ENCODE measurements at regions not wholly inside any gene's neighbourhood (a gene's known extent, or its start where the extent isn't known, plus 50 kb on each side); places are given as distances from the start of the nearest gene placed in this dataset.

DNA sequence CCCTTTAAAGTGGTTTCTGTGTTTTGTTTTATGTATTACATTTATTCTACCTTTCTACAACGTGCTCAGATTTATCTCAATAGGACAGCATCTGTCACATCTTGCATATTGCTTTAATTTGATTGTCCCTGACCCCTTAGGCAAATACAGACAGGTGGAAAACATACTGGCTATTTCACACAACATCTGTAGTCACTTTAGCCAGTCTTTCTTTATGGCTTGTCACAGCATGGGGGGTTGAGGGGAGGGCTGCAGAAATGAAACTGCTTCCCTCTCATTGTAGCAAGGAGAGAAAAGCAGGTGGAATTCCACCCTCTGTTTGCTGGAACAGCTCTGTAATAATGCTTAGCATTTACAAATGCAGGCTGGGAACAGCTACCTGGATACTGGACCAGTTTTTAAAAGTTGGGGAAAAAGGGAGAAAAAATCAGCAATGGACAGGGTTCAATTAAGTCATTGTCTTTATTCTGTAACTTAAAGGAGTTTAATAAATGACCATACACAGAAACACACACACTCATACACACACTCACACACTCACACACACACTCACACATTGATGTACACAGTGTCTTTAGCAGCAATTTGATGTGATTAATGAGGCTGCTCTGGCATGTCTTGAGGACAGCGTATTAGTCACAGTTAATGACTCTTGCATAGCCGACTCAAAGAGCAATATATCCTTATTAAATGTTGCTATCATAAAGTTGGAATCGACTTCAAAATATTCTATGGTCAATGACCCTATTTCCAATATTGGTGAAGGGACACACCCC is 283.7 kb upstream of the GBE1 start:
- no peak for ATAC-seq
- no peak overlapping the region for H3K27ac Mint-ChIP-seq

GRCh38 chr3:82038556-82038955 is 277.1 kb upstream of the GBE1 start:
- no peaks in the 10 kb centered on the region for H3K36me3 Mint-ChIP-seq (ENCODE audit: low read depth)
- H3K27ac Mint-ChIP-seq: no peak overlapping the region
- no peak for DNase-seq
- no peaks in the 10 kb centered on the region for H3K27me3 Mint-ChIP-seq
- H3K4me1 Mint-ChIP-seq: no peaks in the 10 kb centered on the region
- H3K9me3 ChIP-seq (ENCODE audit: control insufficient read depth, low read length, poor library complexity, severe bottlenecking): no peaks in the 10 kb centered on the region
- H3K4me3 Mint-ChIP-seq: no peak overlapping the region
- no peak for ATAC-seq

More for the DNA sequence above, 283.7 kb upstream of the GBE1 start:
- Mint-ChIP-seq H3K27me3 (no peaks in the 10 kb centered on the region), H3K4me1 (no peaks in the 10 kb centered on the region), H3K4me3 (no peak overlapping the region), H3K36me3 (ENCODE audit: low read depth) (no peaks in the 10 kb centered on the region)
- no peak for DNase-seq
- no peaks in the 10 kb centered on the region for H3K9me3 ChIP-seq (ENCODE audit: control insufficient read depth, low read length, poor library complexity, severe bottlenecking)

DNA sequence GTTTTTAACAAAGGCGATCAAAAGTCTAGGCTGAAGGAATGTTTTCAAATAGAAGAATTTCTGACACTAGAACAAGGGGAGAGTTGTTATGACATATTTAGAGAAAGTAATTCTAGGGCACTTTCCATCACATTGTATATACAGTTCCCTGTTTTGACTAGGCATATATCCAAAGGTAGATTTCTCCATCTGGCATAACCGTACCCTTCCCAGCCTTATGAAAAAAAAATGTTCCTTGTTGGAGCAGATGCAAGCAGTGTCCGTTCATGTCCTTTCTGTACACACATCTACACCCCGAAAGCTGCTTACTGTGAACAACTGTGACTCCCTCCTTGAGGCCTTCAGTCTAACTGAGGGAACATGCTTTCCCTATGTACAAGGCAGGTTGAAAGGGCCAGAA is 271.7 kb upstream of the GBE1 start:
- Mint-ChIP-seq H3K36me3 (ENCODE audit: low read depth) (no peaks in the 10 kb centered on the region), H3K27me3 (no peaks in the 10 kb centered on the region), H3K27ac (no peak overlapping the region), H3K4me1 (no peaks in the 10 kb centered on the region), H3K4me3 (no peak overlapping the region)
- no peak for DNase-seq
- H3K9me3 ChIP-seq (ENCODE audit: control insufficient read depth, low read length, poor library complexity, severe bottlenecking): no peaks in the 10 kb centered on the region
- no peak for ATAC-seq

GRCh38 chr3:82031596-82031995 is 270.2 kb upstream of the GBE1 start:
- DNase-seq (no peak), ATAC-seq (no peak)
- H3K4me1 Mint-ChIP-seq: no peaks in the 10 kb centered on the region
- H3K27me3 Mint-ChIP-seq: no peaks in the 10 kb centered on the region
- no peaks in the 10 kb centered on the region for H3K36me3 Mint-ChIP-seq (ENCODE audit: low read depth)
- H3K27ac Mint-ChIP-seq: no peak overlapping the region
- no peaks in the 10 kb centered on the region for H3K9me3 ChIP-seq (ENCODE audit: control insufficient read depth, low read length, poor library complexity, severe bottlenecking)
- H3K4me3 Mint-ChIP-seq: no peak overlapping the region

- ATAC-seq (no peak), DNase-seq (no peak)
- H3K27ac Mint-ChIP-seq: no peak overlapping the region
- H3K9me3 ChIP-seq (ENCODE audit: control insufficient read depth, low read length, poor library complexity, severe bottlenecking): no peaks in the 10 kb centered on the region
- H3K36me3 Mint-ChIP-seq (ENCODE audit: low read depth): no peaks in the 10 kb centered on the region
- H3K4me1 Mint-ChIP-seq: no peaks in the 10 kb centered on the region
- H3K27me3 Mint-ChIP-seq: no peaks in the 10 kb centered on the region
- no peak overlapping the region for H3K4me3 Mint-ChIP-seq
Observed at GRCh38 chr3:82030916-82031315, 269.5 kb upstream of the GBE1 start.

- DNase-seq: no peak
- no peaks in the 10 kb centered on the region for H3K27me3 Mint-ChIP-seq
- no peak overlapping the region for H3K27ac Mint-ChIP-seq
- no peaks in the 10 kb centered on the region for H3K4me1 Mint-ChIP-seq
- no peaks in the 10 kb centered on the region for H3K36me3 Mint-ChIP-seq (ENCODE audit: low read depth)
- ATAC-seq: no peak
- no peak overlapping the region for H3K4me3 Mint-ChIP-seq
- no peaks in the 10 kb centered on the region for H3K9me3 ChIP-seq (ENCODE audit: control insufficient read depth, low read length, poor library complexity, severe bottlenecking)
Observed at GRCh38 chr3:82022836-82023235, 261.4 kb upstream of the GBE1 start.

DNA sequence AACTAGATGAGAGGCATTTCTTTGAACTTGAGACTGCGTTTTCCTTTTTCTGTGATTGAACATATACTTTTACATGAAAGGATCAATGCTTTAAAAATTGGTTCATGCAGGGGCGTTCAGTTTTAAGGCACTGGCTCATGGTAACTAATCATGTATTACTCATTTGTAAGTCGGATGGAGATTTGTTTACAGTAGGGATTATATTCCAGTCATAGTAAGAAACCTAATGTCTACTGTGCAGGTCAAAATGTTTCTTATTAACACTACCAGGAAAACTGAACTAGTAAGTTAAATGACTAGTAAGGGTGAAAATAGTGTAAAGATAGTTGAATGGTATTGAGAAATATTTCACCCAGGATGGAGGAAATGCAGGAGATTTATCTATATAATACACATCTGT is 258.8 kb upstream of the GBE1 start:
- ATAC-seq: no peak
- H3K27ac Mint-ChIP-seq: no peak overlapping the region
- H3K4me1 Mint-ChIP-seq: no peaks in the 10 kb centered on the region
- no peaks in the 10 kb centered on the region for H3K9me3 ChIP-seq (ENCODE audit: control insufficient read depth, low read length, poor library complexity, severe bottlenecking)
- H3K27me3 Mint-ChIP-seq: no peaks in the 10 kb centered on the region
- DNase-seq: no peak
- H3K36me3 Mint-ChIP-seq (ENCODE audit: low read depth): no peaks in the 10 kb centered on the region
- no peak overlapping the region for H3K4me3 Mint-ChIP-seq

DNA sequence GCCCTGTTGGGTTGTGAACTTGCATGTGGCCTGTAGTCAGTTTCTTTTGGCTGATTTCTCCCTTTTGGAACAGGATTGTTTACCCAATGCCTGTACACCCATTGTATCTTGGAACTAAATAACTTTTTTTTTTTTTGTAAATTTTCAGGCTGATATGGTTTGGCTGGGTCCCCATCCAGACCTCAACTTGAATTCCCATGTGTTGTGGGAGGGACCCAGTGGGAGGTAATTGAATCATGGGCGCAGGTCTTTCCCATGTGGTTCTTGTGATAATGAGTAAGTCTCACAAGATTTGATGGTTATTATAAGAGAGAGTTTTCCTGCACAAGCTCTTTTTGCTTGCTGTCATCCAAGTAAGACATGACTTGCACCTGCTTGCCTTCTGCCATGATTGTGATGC is 253.8 kb upstream of the GBE1 start:
- Mint-ChIP-seq H3K4me3 (no peak overlapping the region), H3K27me3 (no peaks in the 10 kb centered on the region), H3K4me1 (no peaks in the 10 kb centered on the region), H3K27ac (no peak overlapping the region), H3K36me3 (ENCODE audit: low read depth) (no peaks in the 10 kb centered on the region)
- no peaks in the 10 kb centered on the region for H3K9me3 ChIP-seq (ENCODE audit: control insufficient read depth, low read length, poor library complexity, severe bottlenecking)
- ATAC-seq (no peak), DNase-seq (no peak)

DNA sequence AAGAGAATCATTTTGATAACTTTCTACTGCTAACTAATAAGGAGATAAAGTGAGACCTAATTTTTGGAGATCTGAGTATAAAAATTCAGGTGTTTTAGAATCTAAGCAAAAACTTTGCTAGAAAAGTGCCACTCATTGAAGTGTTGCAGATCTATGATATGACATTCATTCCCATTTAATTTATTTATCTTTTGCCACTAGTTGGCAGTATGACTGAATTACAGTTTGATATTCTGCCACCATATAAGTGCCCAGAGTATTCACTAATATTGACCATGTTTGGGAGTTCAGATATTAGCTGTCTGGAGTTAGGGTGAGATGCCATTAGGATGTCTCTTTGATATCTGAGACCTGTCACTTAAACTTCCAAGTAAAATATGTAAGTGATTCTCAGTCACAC is 251.3 kb upstream of the GBE1 start:
- H3K36me3 Mint-ChIP-seq (ENCODE audit: low read depth): no peaks in the 10 kb centered on the region
- H3K27ac Mint-ChIP-seq: no peak overlapping the region
- ATAC-seq: no peak
- no peak overlapping the region for H3K4me3 Mint-ChIP-seq
- H3K4me1 Mint-ChIP-seq: no peaks in the 10 kb centered on the region
- no peak for DNase-seq
- H3K9me3 ChIP-seq (ENCODE audit: control insufficient read depth, low read length, poor library complexity, severe bottlenecking): no peaks in the 10 kb centered on the region
- no peaks in the 10 kb centered on the region for H3K27me3 Mint-ChIP-seq

- ATAC-seq: no peak
- DNase-seq: no peak
- H3K27me3 Mint-ChIP-seq: no peaks in the 10 kb centered on the region
- no peak overlapping the region for H3K27ac Mint-ChIP-seq
- no peaks in the 10 kb centered on the region for H3K36me3 Mint-ChIP-seq (ENCODE audit: low read depth)
- no peaks in the 10 kb centered on the region for H3K9me3 ChIP-seq (ENCODE audit: control insufficient read depth, low read length, poor library complexity, severe bottlenecking)
- H3K4me1 Mint-ChIP-seq: no peaks in the 10 kb centered on the region
- H3K4me3 Mint-ChIP-seq: no peak overlapping the region
Observed at GRCh38 chr3:82011336-82011735, 249.9 kb upstream of the GBE1 start.

GRCh38 chr3:82005266-82005665 is 243.8 kb upstream of the GBE1 start:
- Mint-ChIP-seq H3K4me3 (no peak overlapping the region), H3K4me1 (no peaks in the 10 kb centered on the region), H3K36me3 (ENCODE audit: low read depth) (no peaks in the 10 kb centered on the region), H3K27me3 (no peaks in the 10 kb centered on the region), H3K27ac (no peak overlapping the region)
- no peak for ATAC-seq
- no peaks in the 10 kb centered on the region for H3K9me3 ChIP-seq (ENCODE audit: control insufficient read depth, low read length, poor library complexity, severe bottlenecking)
- no peak for DNase-seq

- H3K4me1 Mint-ChIP-seq: no peaks in the 10 kb centered on the region
- ATAC-seq (no peak), DNase-seq (no peak)
- H3K9me3 ChIP-seq (ENCODE audit: control insufficient read depth, low read length, poor library complexity, severe bottlenecking): no peaks in the 10 kb centered on the region
- H3K27ac Mint-ChIP-seq: no peak overlapping the region
- no peak overlapping the region for H3K4me3 Mint-ChIP-seq
- H3K27me3 Mint-ChIP-seq: no peaks in the 10 kb centered on the region
- H3K36me3 Mint-ChIP-seq (ENCODE audit: low read depth): no peaks in the 10 kb centered on the region
Observed at GRCh38 chr3:82004266-82004665, 242.8 kb upstream of the GBE1 start.

GRCh38 chr3:82002986-82003642 is 241.7 kb upstream of the GBE1 start:
- no peaks in the 10 kb centered on the region for H3K9me3 ChIP-seq (ENCODE audit: control insufficient read depth, low read length, poor library complexity, severe bottlenecking)
- ATAC-seq (no peak), DNase-seq (no peak)
- Mint-ChIP-seq H3K4me3 (no peak overlapping the region), H3K27me3 (no peaks in the 10 kb centered on the region), H3K36me3 (ENCODE audit: low read depth) (no peaks in the 10 kb centered on the region), H3K27ac (no peak overlapping the region), H3K4me1 (no peaks in the 10 kb centered on the region)

DNA sequence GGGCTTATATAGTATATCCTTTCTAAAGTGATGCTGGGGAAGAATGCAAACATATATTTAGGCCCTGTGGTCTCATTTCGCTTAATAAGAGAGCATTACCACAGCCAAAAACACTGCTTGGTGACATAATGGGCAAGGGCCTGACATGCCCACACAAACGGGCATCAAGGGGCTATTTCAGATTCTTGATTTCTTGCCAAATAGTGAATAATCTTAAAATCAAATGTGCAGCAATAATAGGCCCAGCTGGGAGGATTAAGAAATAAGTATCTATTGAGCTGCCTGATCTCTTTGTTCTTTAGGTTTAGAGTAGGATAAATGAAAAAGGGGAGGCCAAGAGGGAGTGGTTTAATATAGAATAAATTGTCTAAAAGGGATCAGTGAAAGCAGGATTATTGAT is 241.0 kb upstream of the GBE1 start:
- no peak overlapping the region for H3K4me3 Mint-ChIP-seq
- no peaks in the 10 kb centered on the region for H3K36me3 Mint-ChIP-seq (ENCODE audit: low read depth)
- no peak overlapping the region for H3K27ac Mint-ChIP-seq
- no peak for DNase-seq
- H3K27me3 Mint-ChIP-seq: no peaks in the 10 kb centered on the region
- H3K9me3 ChIP-seq (ENCODE audit: control insufficient read depth, low read length, poor library complexity, severe bottlenecking): no peaks in the 10 kb centered on the region
- no peaks in the 10 kb centered on the region for H3K4me1 Mint-ChIP-seq
- ATAC-seq: no peak

Data from T-helper 17 cell (primary cell).